IMR-90 (cell line): ENCODE measurements at regions not wholly inside any gene's neighbourhood (a gene's known extent, or its start where the extent isn't known, plus 50 kb on each side); places are given as distances from the start of the nearest gene placed in this dataset.

Experiments
- ATAC-seq: fragments of 200-7000 bp; cut with Tn5 transposase; 2 replicates; pipeline ENCODE4 v1.9.1; 2020; ENCODE audit warnings: low read depth, mild to moderate bottlenecking, moderate library complexity
- BruUV-seq: library from RNA; stranded (reverse); fragments of 400-500 nt; replicated peaks from 2 replicates; lab custom pipeline; 2021; lab: Mats Ljungman, UMichigan
- CTCF ChIA-PET: fragments of 300-600 bp; formaldehyde crosslinking; extraction: SDS; loops from one replicate; lab custom pipeline; 2021; ENCODE audit warnings: antibody characterized with exemption; lab: Yijun Ruan, JAX
- POLR2A ChIA-PET: fragments of 300-600 bp; sonication (Branson Sonifier 250); formaldehyde crosslinking; loops from one replicate; lab custom pipeline; 2022; ENCODE audit warnings: antibody characterized with exemption; ENCODE audit not compliant: unreplicated experiment; lab: Charles Lee
- DNase-seq: peaks from one replicate; pipeline ENCODE4 v3.0.0; 2013
- H2AFZ ChIP-seq: replicated peaks from 2 replicates; pipeline ENCODE3; 2013; ENCODE audit warnings: low read length, mild to moderate bottlenecking; ENCODE audit not compliant: poor library complexity
- H2AK5ac ChIP-seq: 2 replicates; pipeline ENCODE4 v1.6.1; 2013; ENCODE audit warnings: low read depth, low read length, inconsistent platforms
- H2AK9ac ChIP-seq: replicated peaks from 2 replicates; pipeline ENCODE3; 2013; ENCODE audit warnings: mild to moderate bottlenecking, low read depth, low read length, moderate library complexity; ENCODE audit not compliant: poor library complexity
- H2BK120ac ChIP-seq: 2 replicates; pipeline ENCODE4 v1.6.1; 2013; ENCODE audit warnings: low read depth, low read length, inconsistent platforms
- H2BK15ac ChIP-seq: 3 replicates; pipeline ENCODE4 v1.6.1; 2013; ENCODE audit warnings: low read depth, low read length, inconsistent platforms
- H2BK20ac ChIP-seq: 2 replicates; pipeline ENCODE4 v1.6.1; 2013; ENCODE audit warnings: low read depth, mild to moderate bottlenecking, inconsistent platforms, low read length, moderate library complexity
- H2BK5ac ChIP-seq: 2 replicates; pipeline ENCODE4 v1.6.1; 2013; ENCODE audit warnings: mild to moderate bottlenecking, low read depth, low read length, inconsistent platforms; ENCODE audit not compliant: poor library complexity, severe bottlenecking
- H3K14ac ChIP-seq: replicated peaks from 2 replicates; pipeline ENCODE4 v1.6.1; 2013; ENCODE audit warnings: low read depth, low read length, inconsistent platforms
- H3K18ac ChIP-seq: 2 replicates; pipeline ENCODE4 v1.6.1; 2013; ENCODE audit warnings: low read depth, low read length, control low read depth
- H3K23ac ChIP-seq: 2 replicates; pipeline ENCODE4 v1.6.1; 2013; ENCODE audit warnings: low read depth, low read length, inconsistent platforms
- H3K27ac ChIP-seq: 2 replicates; pipeline ENCODE4 v1.5.1; 2013; ENCODE audit warnings: mild to moderate bottlenecking, control low read depth, low read length; ENCODE audit not compliant: insufficient read depth
- H3K27me3 ChIP-seq: 2 replicates; pipeline ENCODE4 v1.6.1; 2013; ENCODE audit warnings: low read length; ENCODE audit not compliant: control insufficient read depth, insufficient read depth
- H3K36me3 ChIP-seq: 2 replicates; pipeline ENCODE4 v1.6.1; 2013; ENCODE audit warnings: low read length, mixed read lengths; ENCODE audit not compliant: control insufficient read depth, insufficient read depth
- H3K4ac ChIP-seq: 2 replicates; pipeline ENCODE4 v1.6.1; 2013; ENCODE audit warnings: low read depth, low read length, inconsistent platforms
- H3K4me1 ChIP-seq: 2 replicates; pipeline ENCODE4 v1.6.1; 2013; ENCODE audit warnings: low read length, mixed read lengths; ENCODE audit not compliant: control insufficient read depth, insufficient read depth
- H3K4me2 ChIP-seq: 2 replicates; pipeline ENCODE4 v1.6.1; 2013; ENCODE audit warnings: low read depth, mild to moderate bottlenecking, control low read depth, low read length, moderate library complexity
- H3K4me3 ChIP-seq: 2 replicates; pipeline ENCODE4 v1.5.1; 2013; ENCODE audit warnings: low read depth, mild to moderate bottlenecking, control low read depth, low read length, moderate library complexity; ENCODE audit not compliant: insufficient read depth
- H3K56ac ChIP-seq: 2 replicates; pipeline ENCODE4 v1.6.1; 2013; ENCODE audit warnings: low read length, inconsistent platforms; ENCODE audit not compliant: insufficient read depth; ENCODE audit errors: extremely low read depth
- H3K79me1 ChIP-seq, 2 experiments: 2 replicates each; pipeline ENCODE4 v1.6.1; 2013; ENCODE audit warnings: low read length in 2 of 2, inconsistent platforms in 1 of 2, low read depth in 1 of 2
- H3K9ac ChIP-seq: 2 replicates; pipeline ENCODE4 v1.6.1; 2013; ENCODE audit warnings: low read depth, low read length, control low read depth
- H3K9me1 ChIP-seq: 2 replicates; pipeline ENCODE4 v1.6.1; 2013; ENCODE audit warnings: low read length, inconsistent platforms; ENCODE audit not compliant: insufficient read depth
- H3K9me3 ChIP-seq: 2 replicates; pipeline ENCODE4 v1.6.1; 2013; ENCODE audit warnings: low read length; ENCODE audit not compliant: control insufficient read depth, insufficient read depth
- H4K20me1 ChIP-seq: 2 replicates; pipeline ENCODE4 v1.6.1; 2013; ENCODE audit warnings: low read length, inconsistent platforms; ENCODE audit not compliant: insufficient read depth
- H4K5ac ChIP-seq: 2 replicates; pipeline ENCODE4 v1.6.1; 2013; ENCODE audit warnings: mild to moderate bottlenecking, low read depth, low read length, control low read depth
- H4K8ac ChIP-seq, 2 experiments: 2 replicates each; pipeline ENCODE4 v1.6.1; 2013; ENCODE audit warnings: low read depth in 2 of 2, low read length in 2 of 2, control low read depth in 1 of 2, inconsistent platforms in 1 of 2
- H4K91ac ChIP-seq: 2 replicates; pipeline ENCODE4 v1.6.1; 2013; ENCODE audit warnings: low read depth, low read length, inconsistent platforms; ENCODE audit not compliant: insufficient read depth
- CEBPB ChIP-seq: IDR thresholded peaks from 2 replicates; pipeline ENCODE4 v1.6.1; 2012; ENCODE audit warnings: low read depth, low read length, improper control_type of control experiment
- CHD1 ChIP-seq: IDR thresholded peaks from 2 replicates; pipeline ENCODE4 v1.6.1; 2012; ENCODE audit warnings: low read depth, low read length, improper control_type of control experiment
- ELK1 ChIP-seq: fragments of 150-350 bp; IDR thresholded peaks from 2 replicates; pipeline ENCODE4 v1.6.1; 2016; ENCODE audit warnings: low read depth, mild to moderate bottlenecking, low read length, moderate library complexity, borderline replicate concordance
- FOS ChIP-seq: fragments of 150-350 bp; IDR thresholded peaks from 2 replicates; pipeline ENCODE4 v1.6.1; 2016; ENCODE audit warnings: low read depth, low read length
- MAFK ChIP-seq: IDR thresholded peaks from 2 replicates; pipeline ENCODE4 v1.6.1; 2012; ENCODE audit warnings: low read depth, low read length, improper control_type of control experiment
- MAZ ChIP-seq: IDR thresholded peaks from 2 replicates; pipeline ENCODE4 v1.6.1; 2012; ENCODE audit warnings: low read depth, mild to moderate bottlenecking, low read length, improper control_type of control experiment, moderate library complexity, borderline replicate concordance
- MXI1 ChIP-seq: IDR thresholded peaks from 2 replicates; pipeline ENCODE4 v1.6.1; 2012; ENCODE audit warnings: low read depth, mild to moderate bottlenecking, low read length, moderate library complexity, borderline replicate concordance
- NFE2L2 ChIP-seq: fragments of 150-350 bp; IDR thresholded peaks from 2 replicates; pipeline ENCODE4 v1.6.1; 2016; ENCODE audit warnings: low read depth, mild to moderate bottlenecking, low read length
- POLR2A ChIP-seq: IDR thresholded peaks from 2 replicates; pipeline ENCODE4 v1.6.1; 2012; ENCODE audit warnings: mild to moderate bottlenecking, low read depth, low read length
- RAD21 ChIP-seq: IDR thresholded peaks from 2 replicates; pipeline ENCODE4 v1.6.1; 2012; ENCODE audit warnings: low read length, improper control_type of control experiment
- RCOR1 ChIP-seq: IDR thresholded peaks from 2 replicates; pipeline ENCODE4 v1.6.1; 2012; ENCODE audit warnings: mild to moderate bottlenecking, low read length, improper control_type of control experiment; ENCODE audit not compliant: insufficient replicate concordance
- SMC3 ChIP-seq: fragments of 150-350 bp; IDR thresholded peaks from 2 replicates; pipeline ENCODE4 v1.6.1; 2016; ENCODE audit warnings: low read depth, mild to moderate bottlenecking, antibody characterized with exemption, low read length, moderate library complexity
- WGBS, 2 experiments: methylation state at CpG; one replicate each; pipeline versions ENCODE4 v1.1.5 to v1.1.7; 2013; ENCODE audit warnings: missing lambda C conversion rate in 2 of 2; ENCODE audit not compliant: insufficient read length in 1 of 2; ENCODE audit errors: extremely low coverage in 2 of 2; 5-methylcytosine and 5-hydroxymethylcytosine counted together
- dilution Hi-C: fragments of 300-500 bp; cut with HindIII; formaldehyde crosslinking; loops from one replicate; pipeline ENCODE4 v1.14.3; 2018; ENCODE audit warnings: low sequenced_read_pairs; ENCODE audit not compliant: unreplicated experiment
- in situ Hi-C: fragments of 300-500 bp; cut with MboI; formaldehyde crosslinking; loops from 3 replicates; pipeline ENCODE4 v1.14.3; 2019; ENCODE audit warnings: low sequenced_read_pairs, inconsistent platforms, mixed read lengths
- intact Hi-C: fragments of 100-400 bp; cut with micrococcal nuclease; formaldehyde crosslinking; loops from 2 replicates; pipeline ENCODE4 v1.10.0; 2022
- TF ChIP-seq, protein P1 (sequence below): fragments of 150-350 bp; IDR thresholded peaks from 2 replicates; pipeline ENCODE4 v1.6.1; 2017; ENCODE audit warnings: mild to moderate bottlenecking, antibody characterized with exemption, low read length, low read depth
- TF ChIP-seq, protein P2 (sequence below): conservative IDR thresholded peaks from 2 replicates; pipeline ENCODE4 v1.5.1; 2012; ENCODE audit warnings: mild to moderate bottlenecking, low read depth, low read length, improper control_type of control experiment

- WGBS, 2 experiments = no CpG with 5 or more reads among the region's 4 CpGs
- no peak for TF ChIP-seq CEBPB
- no peak for TF ChIP-seq RCOR1
- TF ChIP-seq POLR2A = no peak
- no peak for TF ChIP-seq CHD1
- TF ChIP-seq RAD21 = no peak
- no peak for TF ChIP-seq SMC3
- no peak for TF ChIP-seq ELK1
- TF ChIP-seq MXI1 = no peak
- TF ChIP-seq NFE2L2 = no peak
- TF ChIP-seq, protein P1, sequence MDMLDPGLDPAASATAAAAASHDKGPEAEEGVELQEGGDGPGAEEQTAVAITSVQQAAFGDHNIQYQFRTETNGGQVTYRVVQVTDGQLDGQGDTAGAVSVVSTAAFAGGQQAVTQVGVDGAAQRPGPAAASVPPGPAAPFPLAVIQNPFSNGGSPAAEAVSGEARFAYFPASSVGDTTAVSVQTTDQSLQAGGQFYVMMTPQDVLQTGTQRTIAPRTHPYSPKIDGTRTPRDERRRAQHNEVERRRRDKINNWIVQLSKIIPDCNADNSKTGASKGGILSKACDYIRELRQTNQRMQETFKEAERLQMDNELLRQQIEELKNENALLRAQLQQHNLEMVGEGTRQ = no peak
- TF ChIP-seq FOS = no peak
- TF ChIP-seq MAFK = no peak
- TF ChIP-seq, protein P2, sequence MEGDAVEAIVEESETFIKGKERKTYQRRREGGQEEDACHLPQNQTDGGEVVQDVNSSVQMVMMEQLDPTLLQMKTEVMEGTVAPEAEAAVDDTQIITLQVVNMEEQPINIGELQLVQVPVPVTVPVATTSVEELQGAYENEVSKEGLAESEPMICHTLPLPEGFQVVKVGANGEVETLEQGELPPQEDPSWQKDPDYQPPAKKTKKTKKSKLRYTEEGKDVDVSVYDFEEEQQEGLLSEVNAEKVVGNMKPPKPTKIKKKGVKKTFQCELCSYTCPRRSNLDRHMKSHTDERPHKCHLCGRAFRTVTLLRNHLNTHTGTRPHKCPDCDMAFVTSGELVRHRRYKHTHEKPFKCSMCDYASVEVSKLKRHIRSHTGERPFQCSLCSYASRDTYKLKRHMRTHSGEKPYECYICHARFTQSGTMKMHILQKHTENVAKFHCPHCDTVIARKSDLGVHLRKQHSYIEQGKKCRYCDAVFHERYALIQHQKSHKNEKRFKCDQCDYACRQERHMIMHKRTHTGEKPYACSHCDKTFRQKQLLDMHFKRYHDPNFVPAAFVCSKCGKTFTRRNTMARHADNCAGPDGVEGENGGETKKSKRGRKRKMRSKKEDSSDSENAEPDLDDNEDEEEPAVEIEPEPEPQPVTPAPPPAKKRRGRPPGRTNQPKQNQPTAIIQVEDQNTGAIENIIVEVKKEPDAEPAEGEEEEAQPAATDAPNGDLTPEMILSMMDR = no peak
- no peak for TF ChIP-seq MAZ
Measured at GRCh38 chr2:224099861-224100643, 61.0 kb upstream of the SERPINE2 start.

More at GRCh38 chr2:224099861-224100643, 61.0 kb upstream of the SERPINE2 start:
- Histone ChIP-seq H2AK5ac (peak overlapping the region; percentile 89), H4K5ac (peak overlapping the region; percentile 49), H3K36me3 (no peaks in the 10 kb centered on the region), H4K20me1 (no peaks in the 10 kb centered on the region), H2BK15ac (peak overlapping the region; percentile 89; the same call in 2 of the 3 replicates), H3K9me1 (peaks cover 13% of the 10 kb centered on the region), H4K91ac (peak overlapping the region; percentile 63), H2BK5ac (peak overlapping the region; percentile 10), H3K56ac (no peak overlapping the region), H4K8ac (peak overlapping the region; percentile 5 to 22; a peak in 2 of 4 replicates), H3K4me2 (no peak overlapping the region), H3K14ac (peak overlapping the region; percentile 60; the same call in 1 of the 2 replicates), H3K4ac (peak overlapping the region; percentile 95), H3K18ac (peak overlapping the region; percentile 69; the same call in 1 of the 2 replicates), H2BK120ac (peak overlapping the region; percentile 96), H3K9me3 (peaks cover 2% of the 10 kb centered on the region), H3K27me3 (no peaks in the 10 kb centered on the region; the same call in none of the 2 replicates), H3K27ac (no peak overlapping the region), H3K9ac (no peak overlapping the region), H3K4me3 (no peak overlapping the region), H3K4me1 (peaks cover 13% of the 10 kb centered on the region), H3K79me1 (no peaks in the 10 kb centered on the region), H3K23ac (no peak overlapping the region), H2AFZ (peak overlapping the region; percentile 53), H2BK20ac (peak overlapping the region; percentile 82), H2AK9ac (no peak overlapping the region)
- intact Hi-C loops = loop anchor here (5.0 kb wide), 1 partner anchor 162 kb away; no protein-coding TSS in a partner anchor
- in situ Hi-C loops = no loop called here
- no TSS peak for BruUV-seq
- CTCF ChIA-PET = no interaction called here
- dilution Hi-C loops = no loop called here
- DNase-seq (no peak), ATAC-seq (no peak; the same call in 1 of the 2 replicates)
- POLR2A ChIA-PET = interaction anchor here (0.6 to 0.8 kb wide), 2 partner anchors 12 to 1263 kb away, joined by 3 to 4 read pairs; no protein-coding TSS in a partner anchor
